Suprapubic skin (tissue), 4 donors: ENCODE measurements at regions not wholly inside any gene's neighbourhood (a gene's known extent, or its start where the extent isn't known, plus 50 kb on each side); places are given as distances from the start of the nearest gene placed in this dataset.

ENCODE experiments used
- CTCF ChIP-seq, 2 donors: fragments of 200-600 bp in 1 of 2; fragments of 450-650 bp in 1 of 2; sonication (generic) in 1 of 2; IDR thresholded peaks; one replicate each; pipeline ENCODE4 v1.5.1; 2016 to 2019; ENCODE audit warnings: antibody characterized with exemption in 2 of 2, mild to moderate bottlenecking in 1 of 2, moderate library complexity in 1 of 2
- EP300 ChIP-seq: sonication (generic); formaldehyde crosslinking; IDR thresholded peaks from one replicate; pipeline ENCODE4 v1.6.1; 2017; ENCODE audit warnings: antibody characterized with exemption
- POLR2A ChIP-seq, 2 donors: fragments of 450-650 bp; IDR thresholded peaks; one replicate each; pipeline ENCODE4 v1.6.1; 2017; ENCODE audit warnings: antibody characterized with exemption in 2 of 2, mild to moderate bottlenecking in 2 of 2, moderate library complexity in 2 of 2
- POLR2AphosphoS5 ChIP-seq, 3 donors: sonication (generic); formaldehyde crosslinking; IDR thresholded peaks; one replicate each; pipeline ENCODE4 v1.6.1; 2017; ENCODE audit warnings: antibody characterized with exemption in 3 of 3

- TF ChIP-seq CTCF (IDR thresholded peaks at IDR 0.05) (no peak), POLR2A (IDR thresholded peaks at IDR 0.05) (no peak), POLR2AphosphoS5 (IDR thresholded peaks at IDR 0.05) (no peak), EP300 (no peak)
These were observed 263.6 kb upstream of the PCSK5 start for GRCh38 chr9:75626860-75627259.
